HUDEP-2 (cell line): ENCODE measurements at regions not wholly inside any gene's neighbourhood (a gene's known extent, or its start where the extent isn't known, plus 50 kb on each side); places are given as distances from the start of the nearest gene placed in this dataset.
A peak's percentile ranks its signal among the peaks of the same experiment; 100 is the strongest.

Source experiments
- DNase-seq, 76 experiments: peaks; one replicate each; lab custom pipeline; 2025; ENCODE audit not compliant: unreplicated experiment in 76 of 76; lab: John Stamatoyannopoulos, UW

DNA sequence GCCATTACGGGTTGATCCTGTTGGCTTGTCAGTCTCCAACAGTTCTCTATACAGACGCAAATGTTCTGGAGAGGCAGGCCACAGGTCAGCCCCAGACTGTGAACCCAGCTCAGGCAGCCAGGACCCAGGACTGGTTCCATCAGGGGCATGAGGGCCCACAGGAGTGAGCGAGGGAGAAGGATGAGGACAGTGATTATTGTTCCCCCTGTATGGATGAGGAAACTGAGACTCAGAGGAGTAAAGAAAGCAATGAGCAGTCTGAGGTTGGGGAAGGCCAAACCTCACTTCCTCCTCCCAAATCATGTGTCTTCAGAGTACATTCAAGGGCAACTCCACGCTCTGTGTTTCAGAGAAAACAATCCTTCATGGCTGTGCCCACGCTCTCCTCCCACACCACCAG, 121.9 kb downstream of the RPLP1 start:
- DNase-seq, result no peak

DNA sequence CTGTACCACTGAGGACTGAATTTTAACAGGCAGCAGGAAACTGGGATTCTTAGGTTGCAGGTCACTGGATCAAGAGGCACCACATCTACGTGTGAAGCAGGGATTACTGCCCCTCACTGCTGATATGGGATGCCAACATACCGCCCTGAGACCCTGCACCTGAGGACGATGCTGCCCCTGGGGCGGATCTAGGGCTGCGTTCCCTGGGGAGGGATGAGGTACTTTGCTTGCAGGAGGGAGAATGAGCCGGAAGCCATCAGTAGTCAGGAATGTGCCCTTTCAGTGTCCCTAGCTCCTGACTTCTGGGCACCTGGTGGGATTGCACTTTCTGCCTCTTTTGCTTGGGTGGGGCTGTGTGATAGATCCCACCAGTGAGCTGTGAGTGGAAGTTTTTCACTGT, 122.8 kb downstream of the RPLP1 start:
- no peak for DNase-seq

DNA sequence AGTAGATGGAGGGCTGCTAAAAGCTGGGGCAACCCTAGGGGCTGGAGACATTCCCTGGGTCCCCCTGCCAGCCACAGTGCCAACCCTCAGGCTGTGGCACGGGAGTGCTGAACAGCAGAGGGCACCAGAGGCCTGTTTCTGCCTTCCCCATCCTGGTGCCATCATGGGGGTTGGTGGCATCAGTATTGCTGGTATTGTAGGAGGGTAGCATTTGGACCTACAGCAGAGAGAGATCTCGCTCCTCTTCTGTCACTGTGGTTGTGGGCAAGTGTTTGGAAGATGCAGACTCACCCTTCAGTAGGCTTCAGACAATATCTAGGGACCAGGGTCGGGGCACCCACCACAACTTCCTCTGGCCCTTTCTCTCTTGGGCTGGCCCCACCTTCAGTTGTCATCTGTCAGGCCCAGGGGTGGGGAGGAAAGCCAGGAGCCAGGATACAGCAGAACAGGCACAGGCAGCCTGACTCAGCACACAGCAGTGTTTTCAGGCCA, 123.5 kb downstream of the RPLP1 start:
- DNase-seq, result peak in 37 of 76 experiments; percentile 2 to 43 (median 14)

DNA sequence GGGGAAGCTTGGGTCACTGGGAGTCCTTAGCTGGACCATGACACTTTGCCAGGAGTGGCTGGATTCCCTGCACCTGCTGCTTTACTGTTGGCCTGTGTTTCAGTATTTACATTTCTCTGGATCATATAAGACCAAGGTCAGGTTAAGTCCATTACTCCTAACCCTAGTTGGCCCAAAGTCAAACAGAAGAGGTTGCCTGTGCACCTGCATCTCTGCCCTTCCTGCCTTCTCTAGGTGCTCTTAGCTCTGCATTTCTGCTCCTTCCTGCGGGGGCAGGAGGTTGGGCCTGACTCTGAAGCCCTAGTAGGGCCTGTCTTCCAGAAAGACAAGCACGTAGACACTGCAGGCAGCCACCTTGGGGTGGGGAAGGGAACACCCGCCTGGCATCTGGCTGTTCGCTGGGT, 124.3 kb downstream of the RPLP1 start:
- DNase-seq, result no peak

DNA sequence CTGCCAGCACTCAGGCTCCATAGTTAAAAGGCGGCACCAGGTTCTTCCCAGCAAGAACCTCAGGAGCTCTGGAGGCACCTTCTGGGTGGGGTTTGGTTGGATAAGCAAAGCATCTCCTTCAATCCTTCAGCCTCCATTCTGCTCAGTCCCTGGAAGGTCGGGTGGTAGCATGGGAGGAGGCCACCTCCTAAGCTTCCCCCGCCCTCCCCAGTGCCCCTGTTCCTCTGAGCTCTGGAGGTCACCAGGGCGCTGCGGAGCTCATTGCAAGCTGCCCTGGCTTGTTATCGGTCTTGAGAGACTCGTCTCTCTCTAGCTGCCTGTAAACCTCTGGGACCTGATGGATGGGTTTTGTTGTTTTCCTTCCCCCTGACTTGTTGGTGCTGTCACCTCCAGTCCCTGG, 124.8 kb downstream of the RPLP1 start:
- no peak for DNase-seq

DNA sequence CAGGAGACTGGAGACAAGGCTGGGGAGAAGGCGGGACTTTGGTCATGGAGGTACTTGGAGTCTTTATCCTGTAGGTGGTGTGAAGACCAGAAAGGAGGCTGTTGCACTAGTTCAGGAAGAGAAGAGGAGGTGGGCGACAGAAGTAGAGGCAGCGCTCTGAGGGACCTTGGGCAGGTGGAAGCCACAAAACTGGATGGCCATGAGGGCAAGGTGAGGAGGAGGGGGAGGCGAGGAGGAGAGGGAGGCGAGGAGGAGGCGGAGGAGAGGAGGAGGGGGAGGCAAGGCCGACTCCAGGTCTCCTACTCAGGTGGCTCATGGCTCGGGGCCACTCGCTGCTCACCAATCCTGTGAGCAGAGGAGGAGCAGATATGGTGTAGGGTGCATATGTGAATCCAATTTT, 125.6 kb downstream of the RPLP1 start:
- DNase-seq, result no peak

DNA sequence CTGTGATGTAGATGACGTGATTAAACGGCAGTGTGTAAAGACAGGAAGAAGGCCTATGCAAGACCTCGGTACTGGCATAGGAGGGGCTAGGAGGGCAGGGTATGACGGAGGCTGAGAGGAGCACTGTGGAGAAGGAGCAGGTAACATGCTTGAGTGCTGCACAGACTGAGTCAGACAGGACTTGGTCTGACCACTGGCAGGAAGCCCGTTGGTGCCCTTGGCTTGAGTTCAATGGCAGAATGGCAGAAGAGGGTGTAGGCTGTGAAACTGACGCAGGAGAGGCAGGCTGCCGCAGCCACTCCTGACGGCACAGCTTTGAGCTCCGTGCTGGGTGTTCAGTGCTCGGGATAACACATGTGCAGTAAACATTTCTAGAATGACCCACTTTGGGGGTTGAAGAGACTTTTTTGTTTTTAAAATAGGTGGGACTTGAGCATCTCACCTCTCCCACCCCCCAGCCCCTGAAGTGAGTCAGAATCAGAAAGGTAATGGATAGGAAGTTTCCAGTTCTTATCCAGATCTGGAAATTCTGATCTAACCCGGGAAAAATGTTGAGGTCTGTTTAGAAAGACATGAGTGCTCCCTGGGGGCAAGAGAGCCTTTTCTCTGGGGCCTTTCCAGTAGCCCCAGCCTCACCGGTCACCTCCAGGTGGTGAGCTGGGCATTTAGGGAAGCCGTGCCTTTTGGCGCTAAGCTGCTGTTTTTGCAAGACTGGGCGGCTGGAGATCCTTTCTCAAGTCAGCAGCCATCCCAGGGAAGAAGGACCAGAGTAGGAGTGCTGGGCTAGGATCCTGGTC, 126.4 kb downstream of the RPLP1 start:
- no peak for DNase-seq

DNA sequence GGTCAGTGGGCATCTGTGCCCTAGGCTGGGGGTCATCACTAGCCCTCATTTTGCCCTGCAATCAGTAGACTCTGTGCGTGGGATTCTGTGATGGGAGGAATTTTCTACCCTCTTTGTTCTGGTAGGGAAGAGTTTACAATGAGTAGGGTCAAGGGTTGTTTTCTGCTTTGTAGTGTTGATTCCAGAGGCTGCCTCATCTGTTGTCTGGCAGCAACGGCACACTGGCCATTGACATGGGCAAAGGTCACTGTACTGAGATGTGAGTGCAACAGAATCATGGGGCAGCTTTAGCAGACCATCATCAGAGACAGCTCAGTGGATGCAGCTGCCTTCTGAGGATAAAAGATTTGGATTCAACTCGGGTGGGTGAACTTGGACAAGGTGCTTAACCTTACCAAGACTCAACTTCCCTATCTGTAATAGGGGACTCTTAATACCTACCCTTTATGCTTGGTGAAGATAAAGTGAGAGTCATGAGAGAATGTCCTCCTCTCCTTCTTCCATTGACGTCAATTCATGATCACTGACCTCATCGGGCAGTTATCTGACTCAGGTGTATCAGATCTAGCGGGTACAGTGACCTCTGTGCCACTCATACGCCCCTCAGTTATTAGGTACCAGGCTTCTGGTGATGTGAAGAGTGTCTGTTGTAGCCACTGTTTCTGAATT, 127.5 kb downstream of the RPLP1 start:
- DNase-seq, result no peak

DNA sequence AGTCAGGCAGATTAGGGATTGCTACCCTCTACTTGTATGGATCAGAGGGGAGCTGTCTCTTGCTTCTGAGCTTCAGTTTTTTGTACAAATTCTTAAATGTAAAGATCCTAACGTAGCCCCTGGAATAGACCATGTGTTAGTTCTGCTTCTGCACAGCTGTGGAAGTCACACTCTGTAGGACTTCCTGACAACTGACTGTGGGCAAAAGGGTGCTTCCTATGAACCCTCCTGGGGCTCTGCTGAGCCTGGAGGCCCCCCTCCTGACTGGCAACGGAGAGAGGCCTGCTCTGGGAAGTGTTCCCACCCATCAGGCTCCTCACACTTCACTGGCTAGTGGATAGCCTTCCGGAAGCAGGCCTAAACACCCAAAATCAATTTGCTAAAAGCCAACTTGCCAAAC, 131.0 kb downstream of the RPLP1 start:
- no peak for DNase-seq

DNA sequence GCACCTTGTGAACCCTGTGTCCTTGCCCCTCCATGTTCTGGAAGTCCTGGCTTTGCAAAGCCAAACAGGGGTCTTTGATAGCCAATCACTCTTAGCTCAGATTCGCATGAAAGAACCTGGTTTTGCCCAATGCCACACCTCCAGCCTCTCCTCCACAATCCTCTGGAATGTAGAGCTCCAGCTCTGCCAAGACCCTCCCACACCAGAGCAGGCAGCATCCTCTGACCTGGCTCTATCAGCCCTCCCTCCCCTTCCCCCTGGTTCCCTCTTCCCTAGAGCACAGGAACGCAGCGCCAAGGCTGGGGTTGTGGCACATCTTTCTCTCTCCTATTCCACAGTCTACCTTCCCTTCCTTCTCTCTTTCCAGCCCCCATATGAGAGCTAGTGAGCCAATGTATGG, 133.3 kb downstream of the RPLP1 start:
- DNase-seq, result no peak

DNA sequence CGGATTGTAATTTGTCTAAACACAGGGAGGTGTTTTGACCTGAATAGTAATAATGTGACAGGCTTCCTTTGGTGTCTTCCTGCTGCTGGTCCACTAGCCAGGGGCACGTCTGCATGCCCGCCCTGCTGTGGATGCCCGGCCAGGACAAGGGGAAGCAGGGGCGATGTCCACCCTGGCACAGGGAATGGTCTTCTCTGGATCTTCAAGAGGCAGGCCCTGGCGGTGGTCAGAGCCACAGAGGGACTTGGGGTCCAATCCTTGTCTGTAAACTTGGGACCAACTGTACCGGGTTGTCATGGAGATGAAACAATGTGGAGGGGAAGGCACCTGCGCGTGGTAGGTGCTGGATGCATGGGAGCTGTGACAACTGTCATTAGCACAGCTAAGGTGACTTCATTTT, 134.1 kb downstream of the RPLP1 start:
- no peak for DNase-seq

DNA sequence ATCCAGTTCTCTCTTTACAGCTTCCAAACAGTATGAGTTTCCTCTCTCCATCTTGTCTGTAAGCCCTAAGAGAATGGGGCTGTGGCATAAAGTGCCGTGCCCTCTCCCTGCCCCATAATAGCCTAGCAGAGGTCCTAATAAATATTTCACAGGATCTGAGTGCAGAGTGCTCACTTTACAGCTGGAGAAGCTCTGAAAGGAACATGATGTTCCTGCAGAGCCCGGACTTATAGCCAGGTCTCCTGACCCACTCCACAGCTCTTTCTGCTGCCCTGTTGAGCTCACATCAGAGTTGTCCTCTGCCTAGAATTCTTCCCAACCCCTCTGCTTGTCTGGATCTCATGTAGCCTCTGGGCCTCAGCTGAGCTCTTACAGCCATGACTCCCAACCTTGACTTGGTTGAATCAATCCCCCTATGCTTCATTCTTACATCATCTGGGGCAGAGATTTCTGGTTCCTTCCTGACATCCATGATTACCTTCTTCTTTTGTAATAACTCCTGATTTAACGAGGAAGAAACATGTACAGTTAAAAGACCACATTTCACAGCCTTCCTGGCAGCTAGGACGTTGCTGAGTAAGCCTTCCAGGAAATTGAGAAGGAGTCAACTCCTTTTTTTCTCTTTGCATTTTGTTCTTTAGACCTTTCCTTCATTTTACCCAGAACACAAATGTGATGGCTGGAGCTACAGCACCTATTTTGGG, 135.3 kb downstream of the RPLP1 start:
- DNase-seq, result no peak

DNA sequence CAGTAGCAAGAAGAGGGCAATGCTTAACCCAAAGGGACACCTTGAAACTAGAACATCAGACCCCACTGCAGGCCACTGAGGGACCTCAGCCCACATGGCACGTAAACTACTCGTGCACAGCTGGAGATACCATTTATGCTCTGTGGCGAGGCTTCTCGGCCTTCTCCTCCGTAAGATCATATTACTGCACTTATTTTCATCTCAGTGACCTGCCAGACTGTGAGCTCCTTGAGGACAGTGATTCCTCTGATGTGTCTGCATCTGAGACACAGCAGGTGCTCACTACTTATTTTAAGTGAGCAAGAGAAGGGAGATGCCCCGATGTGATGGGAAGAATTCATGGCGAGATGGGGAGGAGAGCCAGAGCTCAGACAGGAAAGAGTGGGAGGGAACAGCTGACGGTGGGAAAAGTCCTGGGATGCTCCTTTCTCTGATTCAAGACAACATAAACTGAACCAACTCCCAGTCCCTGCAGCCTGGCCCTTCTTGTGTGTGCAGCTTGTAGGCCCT, 137.6 kb downstream of the RPLP1 start:
- no peak for DNase-seq

DNA sequence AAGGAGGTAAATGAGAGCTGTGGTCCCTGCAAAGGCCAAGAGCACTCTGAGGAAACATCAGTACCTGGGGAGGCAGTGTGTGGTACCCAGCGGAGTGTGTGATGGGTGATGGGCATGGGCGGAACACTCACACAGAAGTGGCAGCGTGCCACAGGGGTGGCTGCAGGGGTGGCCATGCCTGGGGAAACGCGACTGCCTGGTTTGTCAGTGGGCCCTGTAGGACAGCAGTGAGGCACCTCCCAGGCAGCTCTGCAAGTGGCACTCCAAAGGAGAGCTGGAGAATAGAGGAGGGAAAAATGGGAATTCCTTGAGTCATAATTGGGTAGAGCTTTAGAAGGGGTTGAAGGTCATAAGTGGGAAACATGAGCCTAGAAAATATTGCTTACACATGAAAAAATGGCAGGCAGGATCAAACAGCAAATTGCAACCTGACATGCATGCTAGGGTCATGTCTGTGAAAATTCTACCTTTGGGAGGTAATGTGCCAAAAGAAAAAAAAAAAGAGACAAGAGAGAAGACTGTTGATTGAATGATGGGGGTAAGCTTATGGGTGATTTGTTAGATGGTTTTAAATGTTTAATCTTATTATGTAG, 138.4 kb downstream of the RPLP1 start:
- DNase-seq, result no peak

DNA sequence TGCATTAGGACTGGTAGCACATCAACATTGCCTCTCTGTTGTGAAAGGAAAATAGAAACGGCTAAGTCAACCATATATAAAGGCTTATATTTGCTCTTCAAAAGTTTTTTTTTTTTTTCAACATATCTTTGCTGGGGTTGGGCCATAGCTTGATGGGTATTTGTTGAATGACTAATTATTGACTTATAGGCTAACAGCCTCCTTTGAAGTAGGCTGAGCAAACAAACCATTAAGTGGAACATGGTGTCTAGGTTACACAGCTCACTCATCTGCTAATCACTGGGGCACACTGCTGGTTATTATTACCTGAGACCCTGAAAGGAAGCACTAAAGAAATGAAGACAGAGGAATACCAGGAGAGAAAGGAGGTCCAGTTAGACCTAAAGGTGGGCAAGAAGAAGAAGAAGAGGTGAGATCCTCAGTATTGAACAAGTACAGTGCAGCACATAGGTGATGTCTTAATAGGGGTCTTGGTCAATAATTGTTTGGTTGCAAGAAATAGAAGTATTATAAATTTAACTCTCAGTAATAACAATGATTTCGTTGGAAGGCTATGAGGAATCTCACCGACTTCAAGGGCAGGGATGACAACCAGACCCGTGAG, 139.4 kb downstream of the RPLP1 start:
- no peak for DNase-seq

DNA sequence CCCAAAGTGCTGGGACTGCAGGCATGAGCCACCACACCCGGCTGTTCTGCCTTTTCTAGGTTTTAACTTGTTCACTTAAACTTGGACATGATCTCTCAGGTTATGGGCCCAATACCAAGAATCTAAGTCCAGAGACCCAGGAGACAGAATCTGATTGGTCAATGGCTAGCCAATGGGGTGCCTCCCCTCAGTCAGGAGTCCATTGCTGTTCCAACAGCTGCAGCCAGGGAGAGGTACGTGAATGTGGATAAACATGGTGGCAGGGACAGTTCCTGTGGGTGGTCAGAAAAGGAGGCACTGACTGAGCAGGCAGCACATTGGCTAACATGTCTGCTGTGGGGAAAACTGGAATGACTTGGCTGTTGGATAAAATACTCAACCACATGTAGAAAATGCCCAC, 140.3 kb downstream of the RPLP1 start:
- DNase-seq, result no peak

DNA sequence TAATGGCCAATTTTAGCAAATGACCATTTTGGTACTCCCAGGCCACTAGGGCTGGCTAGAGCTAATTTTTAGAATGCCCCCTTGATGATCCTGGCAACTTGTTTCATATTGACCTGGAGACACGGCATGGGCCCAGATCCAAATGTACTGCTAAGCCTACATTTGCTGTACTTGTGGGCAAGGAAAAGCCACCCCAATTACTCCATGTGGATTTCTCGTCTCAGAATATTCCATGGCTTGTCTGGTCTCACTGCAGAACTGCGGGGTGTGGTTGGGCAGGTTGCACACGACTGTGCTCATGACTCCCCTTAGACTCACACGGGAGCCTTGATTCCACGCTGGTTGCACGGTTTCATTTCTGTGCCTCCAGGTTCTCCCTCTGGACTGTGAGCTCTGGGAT, 140.9 kb downstream of the RPLP1 start:
- DNase-seq, result no peak

DNA sequence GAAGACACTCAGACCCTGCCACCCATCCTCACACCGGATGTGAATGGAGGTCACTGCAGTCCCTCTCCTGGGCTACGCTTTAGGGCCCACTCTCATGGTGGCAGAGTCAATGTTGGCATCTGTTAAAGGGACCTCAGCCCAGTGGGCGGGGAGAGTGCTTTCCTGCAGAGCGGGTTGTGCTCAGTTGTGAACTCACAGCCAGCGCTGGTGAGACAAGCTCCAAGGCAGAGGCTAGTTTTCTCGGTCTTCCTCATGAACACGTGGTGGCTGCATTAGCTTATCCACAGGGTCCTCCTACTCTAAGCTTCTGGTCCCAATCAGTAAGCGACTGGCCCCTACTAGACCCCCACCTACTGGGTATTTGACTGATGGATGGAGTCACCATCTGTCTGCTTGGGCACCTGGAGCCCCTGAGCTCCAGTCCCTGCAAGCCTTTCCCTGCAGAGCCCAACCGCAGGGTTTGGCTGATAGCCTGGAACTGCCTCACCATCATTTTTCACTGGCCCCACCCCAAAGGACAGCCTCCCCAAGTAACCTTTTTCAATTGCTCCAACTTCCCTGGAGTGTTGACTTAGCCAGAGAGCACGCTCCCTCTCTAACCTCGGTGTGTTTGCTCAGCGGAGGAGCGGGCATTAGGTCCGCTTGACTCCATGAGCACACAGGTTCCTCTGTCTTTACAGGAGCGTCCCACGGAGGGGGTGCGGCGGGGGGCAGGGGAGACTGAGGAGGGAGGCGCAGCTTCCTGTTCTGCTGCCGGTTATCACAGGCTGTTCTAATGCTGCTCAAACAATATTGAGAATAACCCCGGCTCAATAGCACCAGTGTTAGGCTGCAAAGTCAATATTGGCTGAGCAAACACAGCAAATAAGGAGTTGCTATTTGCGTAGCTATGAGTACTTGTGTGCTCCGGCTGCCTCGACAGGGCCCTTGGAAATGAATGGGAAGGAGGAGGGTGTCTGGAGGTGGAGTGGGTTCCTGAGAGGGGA, 141.7 kb downstream of the RPLP1 start:
- peak in 1 of 76 experiments; percentile 7 for DNase-seq

DNA sequence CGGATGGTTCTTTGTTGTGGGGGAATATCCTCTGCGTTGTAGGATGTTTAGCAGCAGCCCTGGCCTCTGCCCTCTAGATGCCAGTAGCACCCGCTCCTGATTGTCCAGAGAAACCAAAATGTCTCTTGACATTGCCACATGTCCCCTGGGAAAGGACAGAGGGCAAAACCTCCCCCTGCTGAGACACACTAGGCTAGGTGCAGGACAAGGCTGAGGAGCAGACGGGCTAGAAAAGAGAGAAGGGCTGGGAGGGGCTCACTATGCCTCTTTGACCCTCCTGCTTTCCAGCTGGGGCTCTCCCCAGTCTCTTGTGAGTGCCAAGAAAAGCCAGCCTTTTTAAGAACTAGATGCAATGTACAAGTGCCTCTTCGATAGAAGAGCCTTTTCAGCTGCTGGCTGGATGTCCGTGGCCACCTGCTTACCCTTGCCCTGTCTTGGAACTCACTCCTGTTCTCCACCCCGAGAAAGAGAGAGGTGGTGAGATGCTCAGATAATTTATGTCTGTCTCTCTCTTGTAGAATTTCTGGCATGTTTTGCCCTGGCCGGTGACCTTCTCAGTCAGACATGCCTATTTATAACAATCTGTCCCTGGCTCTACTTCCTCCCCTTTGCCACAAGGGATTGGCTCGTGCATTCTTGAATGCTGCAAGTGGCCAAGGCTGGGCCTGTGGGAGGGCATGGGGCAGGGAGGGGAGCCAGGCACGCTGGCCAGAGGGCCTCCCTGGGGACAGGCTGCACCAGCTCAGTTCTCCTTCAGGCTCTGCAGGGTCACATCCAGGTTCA, 142.6 kb downstream of the RPLP1 start:
- DNase-seq, result no peak
